HG03354 (cell line): ENCODE measurements at regions not wholly inside any gene's neighbourhood (a gene's known extent, or its start where the extent isn't known, plus 50 kb on each side); places are given as distances from the start of the nearest gene placed in this dataset.

Source experiments
- ATAC-seq: cut with Tn5 transposase; IDR thresholded peaks from one replicate; pipeline ENCODE4 v1.9.1; 2021; ENCODE audit warnings: mild to moderate bottlenecking; ENCODE audit not compliant: unreplicated experiment, poor library complexity, severe bottlenecking

DNA sequence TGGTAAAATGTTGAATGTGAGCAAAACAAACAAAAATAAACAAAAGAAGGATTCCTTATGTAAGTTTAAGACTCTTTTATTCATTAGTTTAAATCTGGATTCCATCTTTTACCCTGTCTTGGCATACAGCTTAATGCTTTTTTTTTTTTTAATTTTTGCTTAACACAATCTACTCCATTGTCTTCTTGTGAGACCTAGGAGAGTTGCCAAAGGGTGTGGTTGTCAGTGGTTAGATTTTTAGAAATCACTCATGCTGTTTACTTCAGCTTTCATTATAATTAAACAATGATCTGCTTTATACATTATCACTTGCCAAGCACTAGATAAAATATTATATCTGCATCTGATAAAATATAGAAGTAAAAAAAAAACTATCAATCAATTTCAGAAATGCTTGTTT is 77.7 kb upstream of the KITLG start:
- no peak for ATAC-seq

DNA sequence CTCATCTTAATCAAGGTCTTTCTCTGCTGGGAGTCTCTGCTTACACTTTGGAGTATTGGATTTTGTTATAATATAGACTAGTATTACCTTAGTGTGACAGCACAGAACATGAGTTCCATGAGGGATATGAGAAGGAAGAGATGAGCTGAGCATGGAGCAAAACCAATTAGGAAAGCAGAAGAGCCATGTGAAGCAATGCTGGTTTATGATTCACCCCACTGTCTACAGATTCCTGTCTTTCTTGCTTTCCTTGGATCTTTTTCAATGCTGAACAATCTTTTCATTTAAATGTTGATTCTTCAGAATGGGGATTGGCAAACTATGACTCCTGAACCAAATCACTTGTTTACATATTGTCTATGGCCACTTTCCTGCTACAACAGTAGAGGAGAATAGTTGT is 70.4 kb upstream of the KITLG start:
- ATAC-seq: no peak

DNA sequence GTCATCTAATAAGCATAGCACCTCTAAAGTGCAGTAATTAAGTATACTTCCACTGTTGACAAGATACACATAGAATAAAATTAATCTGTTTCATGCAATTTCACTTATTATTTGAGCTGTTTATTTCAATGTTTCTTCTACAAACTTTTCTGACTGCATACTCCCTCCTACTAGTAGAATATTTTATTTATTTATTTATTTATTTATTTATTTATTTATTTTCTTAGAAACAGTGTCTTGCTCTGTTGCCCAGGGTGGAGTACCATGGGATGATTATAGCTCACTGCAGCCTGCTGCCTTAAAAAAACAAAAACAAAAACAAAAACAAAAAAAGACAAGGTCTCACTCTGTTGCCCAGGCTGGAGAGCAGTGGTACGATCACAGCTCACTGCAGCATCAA is 68.4 kb upstream of the KITLG start:
- ATAC-seq: no peak

DNA sequence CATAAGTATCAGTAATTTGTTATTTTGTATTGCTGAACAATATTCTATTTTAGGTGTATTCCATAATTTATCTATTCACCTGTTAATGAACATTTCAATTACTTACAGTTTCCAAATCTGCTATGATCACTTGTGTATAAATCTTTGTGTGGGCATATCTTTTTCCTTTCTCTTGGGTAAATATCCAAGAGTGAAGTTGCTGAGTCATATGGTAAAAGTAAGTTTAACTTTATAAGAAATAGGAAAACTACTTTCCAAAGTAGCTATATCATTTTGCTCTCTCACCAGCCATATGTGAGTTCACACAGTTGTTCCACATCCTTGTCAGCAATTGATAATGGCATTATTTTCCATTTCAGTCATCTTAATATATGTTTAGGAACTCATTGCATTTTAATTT is 66.6 kb upstream of the KITLG start:
- no peak for ATAC-seq

DNA sequence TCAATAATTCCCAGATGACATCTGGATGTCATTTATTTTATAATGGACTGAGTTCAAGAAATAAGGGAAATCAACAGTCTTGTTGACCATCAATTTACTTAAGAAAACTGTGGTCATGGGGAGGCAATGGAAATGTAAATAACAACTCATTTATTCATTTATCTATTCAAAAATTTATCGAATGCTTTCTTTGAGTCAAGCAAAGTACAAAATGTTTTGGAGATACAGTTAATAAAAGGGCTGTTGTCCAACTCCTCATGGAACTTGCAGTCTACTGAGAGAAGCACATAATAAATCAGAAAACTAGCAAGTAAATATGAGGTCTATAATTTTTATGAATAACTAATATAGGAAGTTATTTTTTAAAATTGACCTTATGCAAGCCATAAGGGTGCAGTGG is 65.5 kb upstream of the KITLG start:
- ATAC-seq: no peak

DNA sequence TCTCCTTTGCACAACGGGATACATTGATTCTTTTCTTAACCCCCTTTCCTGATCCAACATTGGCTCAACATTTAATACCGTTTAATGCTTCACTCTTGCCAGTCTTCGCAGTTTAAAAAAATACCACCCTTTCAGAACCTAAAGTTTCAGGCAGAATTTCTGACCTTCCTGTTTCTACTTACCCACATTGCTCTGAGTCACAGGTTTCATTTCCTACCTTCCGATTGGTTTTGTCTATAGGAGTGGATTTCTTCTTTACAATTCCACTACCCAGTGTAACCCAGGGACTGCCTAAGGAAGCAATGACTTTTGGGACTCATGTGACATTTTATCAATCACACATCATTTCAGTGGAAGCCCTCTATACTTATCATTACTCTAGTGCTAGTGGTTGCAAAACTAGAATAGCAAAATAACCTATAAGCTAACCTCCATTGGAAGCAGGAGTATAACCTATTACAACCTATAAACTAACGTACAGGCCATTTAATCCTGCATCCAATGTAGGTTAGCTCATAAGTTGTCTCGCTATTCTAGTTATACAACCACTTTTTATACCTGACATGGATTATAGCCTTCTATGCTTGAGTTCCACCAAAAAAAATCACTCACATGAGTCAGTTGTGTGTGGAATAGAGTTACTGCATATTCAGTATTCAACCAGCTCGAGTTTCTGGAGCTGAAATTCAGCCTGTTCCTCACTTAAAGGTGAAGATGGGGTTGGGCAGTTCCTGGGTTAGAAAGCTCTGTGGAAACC is 64.9 kb upstream of the KITLG start:
- no peak for ATAC-seq

DNA sequence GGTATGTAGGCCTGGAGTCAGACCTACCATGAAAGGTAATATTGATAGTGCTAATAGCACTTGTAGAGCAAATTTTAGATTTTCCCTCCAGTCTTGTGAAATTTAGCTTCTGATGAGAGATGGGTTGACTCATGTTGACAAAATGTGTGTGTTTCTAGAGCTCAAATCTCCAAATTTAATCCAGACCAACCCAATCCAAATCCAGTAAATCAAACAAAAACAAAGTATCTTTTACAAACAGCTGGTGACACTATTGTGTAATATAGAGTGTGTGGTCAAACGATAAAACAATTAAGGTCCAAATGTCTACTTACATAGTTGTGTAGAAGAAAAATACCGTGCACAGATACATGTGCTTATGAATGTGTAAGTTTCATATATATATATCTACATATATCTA is 63.4 kb upstream of the KITLG start:
- no peak for ATAC-seq

DNA sequence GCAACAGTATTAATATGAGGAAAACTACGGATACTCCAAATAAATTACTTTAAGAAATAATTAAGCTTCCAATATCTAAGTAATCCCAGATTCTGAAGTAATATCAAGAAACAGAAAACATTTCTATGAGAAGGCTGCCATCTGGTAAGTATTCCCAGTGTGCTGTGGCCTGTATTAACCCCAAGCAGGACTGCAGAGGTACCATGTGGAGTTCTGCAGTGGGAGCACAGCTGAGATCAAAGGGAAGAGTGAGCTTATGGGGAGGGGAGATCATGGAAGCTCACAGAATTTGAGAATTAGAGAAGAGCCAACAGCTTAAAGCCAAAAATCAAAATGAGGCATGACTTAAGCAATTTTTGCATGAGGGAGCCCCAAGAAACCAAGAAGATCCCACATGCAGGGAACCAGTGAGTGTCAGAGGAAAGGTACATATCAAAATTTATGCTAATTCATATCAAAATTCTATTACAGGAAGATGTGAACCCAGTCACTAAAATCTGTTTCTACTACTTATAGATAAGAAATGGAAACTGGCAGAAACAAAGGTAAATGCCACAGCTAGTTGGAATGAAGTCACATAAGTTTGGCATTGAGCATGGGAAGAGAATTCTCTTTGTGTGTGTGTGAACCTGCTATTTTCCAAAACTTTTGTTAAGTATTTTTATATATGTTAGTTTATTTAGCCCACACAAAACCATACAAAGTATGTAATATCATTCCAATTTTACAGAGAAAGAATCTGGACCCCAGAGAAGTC is 62.6 kb upstream of the KITLG start:
- ATAC-seq: no peak

DNA sequence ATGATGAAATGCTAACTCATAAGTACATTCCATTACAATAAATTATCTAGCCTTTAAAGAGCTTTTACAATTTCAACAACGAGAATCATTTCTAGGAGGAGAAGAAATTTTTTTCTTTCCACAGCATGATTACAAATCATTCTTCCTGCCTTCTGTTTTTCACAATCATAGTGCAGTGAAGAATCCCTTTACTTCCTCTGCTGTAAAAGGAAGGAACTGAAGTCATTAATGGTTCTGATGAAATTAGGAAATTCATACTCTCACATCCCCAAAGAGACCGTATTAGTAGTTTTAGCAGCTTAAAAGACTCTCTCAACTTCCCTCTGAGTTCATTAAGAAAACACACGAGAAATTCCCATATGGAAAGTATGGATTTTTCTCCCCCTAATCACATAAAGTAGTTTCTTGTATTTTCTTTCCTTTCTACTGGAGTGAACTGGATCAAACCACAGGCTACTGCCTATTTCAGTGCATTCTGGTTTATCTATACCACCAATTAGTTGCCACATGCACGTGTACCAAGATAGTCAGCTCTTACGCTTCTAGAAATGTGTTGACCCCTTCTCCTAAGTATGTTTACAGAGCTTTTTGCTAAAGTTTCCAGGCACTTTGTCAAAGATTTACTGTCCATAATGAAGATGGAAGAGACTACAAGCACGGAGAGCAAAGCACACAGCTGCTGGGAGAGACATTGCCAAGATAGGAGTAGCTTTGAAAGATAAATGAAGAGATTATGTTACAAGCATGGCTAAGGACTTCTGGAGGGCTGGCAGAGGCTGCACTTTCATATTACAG is 58.9 kb upstream of the KITLG start:
- no peak for ATAC-seq

DNA sequence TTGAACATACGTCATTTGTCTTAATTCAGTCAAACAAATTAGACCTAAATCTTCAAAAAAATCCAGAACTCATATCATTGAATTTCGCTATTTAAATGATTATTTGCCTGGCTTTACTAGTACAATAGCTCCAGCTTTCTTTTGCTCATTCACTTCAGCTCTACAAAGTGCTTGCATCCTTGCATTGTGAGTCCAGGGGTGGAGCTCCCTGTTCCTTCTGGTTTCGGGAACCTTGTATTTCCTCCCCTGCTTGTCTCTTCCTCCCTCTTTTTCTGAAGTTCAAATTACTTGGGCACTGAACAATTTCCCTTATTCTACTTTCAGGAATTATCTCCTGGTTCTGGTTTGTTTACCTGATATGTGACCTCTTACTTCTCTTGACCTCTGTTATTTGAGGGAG is 58.1 kb upstream of the KITLG start:
- ATAC-seq: no peak

DNA sequence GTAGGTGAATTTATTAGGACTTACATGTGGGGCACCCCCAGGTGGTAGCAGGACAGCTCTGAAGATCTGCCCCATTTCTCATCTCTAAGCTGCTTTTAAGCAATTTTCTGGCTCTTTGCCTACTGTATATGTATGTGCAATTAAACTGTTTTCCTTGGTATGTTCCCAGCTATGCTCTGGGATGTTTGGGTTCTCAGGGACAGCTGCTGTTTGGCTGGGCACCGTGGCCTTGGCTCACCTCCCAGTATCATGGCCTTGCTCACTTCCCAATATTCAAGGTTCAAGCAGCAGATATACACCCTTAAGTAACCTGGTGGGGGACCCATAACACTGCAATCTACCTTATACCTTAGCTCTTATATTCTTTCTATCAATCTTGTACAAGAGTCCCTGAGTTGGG is 53.7 kb upstream of the KITLG start:
- no peak for ATAC-seq

DNA sequence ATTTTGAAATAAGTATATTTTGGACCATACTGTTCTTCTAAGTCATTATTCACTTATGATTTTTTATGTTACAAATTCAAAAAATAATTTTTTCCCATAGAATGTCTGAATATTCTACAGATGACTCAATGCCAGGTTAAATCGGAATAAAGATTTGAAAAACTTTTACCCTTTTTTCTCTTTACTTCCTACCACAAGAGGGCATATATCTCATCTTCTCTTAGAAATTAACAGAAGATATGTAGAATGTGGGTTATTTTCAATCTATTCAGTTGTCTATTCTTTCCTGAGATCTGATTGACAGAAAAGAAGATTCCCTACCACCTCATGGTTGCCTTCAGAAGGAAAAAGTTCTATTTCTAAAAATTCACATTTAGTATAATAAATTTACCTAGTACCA is 53.0 kb upstream of the KITLG start:
- no peak for ATAC-seq

DNA sequence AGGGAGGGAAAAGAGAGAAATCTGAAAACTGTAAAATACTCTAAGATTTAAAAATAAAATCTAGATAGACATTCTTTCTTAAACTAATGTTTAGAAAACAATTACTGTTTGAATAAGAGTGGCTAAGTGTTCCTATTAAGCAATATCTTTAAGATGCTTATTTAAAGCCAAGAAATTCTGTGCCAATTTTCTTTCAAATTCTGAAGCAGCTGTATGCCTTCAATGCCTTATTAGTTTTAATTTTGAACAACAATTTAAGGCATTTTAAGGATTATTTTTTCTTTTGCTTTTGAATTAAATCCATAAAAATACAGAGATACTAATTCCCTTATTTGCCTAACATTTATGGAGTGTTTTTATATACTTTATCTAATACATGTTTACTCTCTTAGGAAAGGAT is 50.3 kb upstream of the KITLG start:
- no peak for ATAC-seq
